HG02938 (cell line): ENCODE measurements at regions not wholly inside any gene's neighbourhood (a gene's known extent, or its start where the extent isn't known, plus 50 kb on each side); places are given as distances from the start of the nearest gene placed in this dataset.
A peak's percentile ranks its signal among the peaks of the same experiment; 100 is the strongest.
"Not testable (repeated sequence)": the region's sequence is repeated elsewhere in the genome, so short reads cannot be mapped to it uniquely, and the experiment has no call there.

Source experiments
- ATAC-seq: cut with Tn5 transposase; IDR thresholded peaks from one replicate; pipeline ENCODE4 v1.9.1; 2021; ENCODE audit warnings: mild to moderate bottlenecking, moderate library complexity; ENCODE audit not compliant: unreplicated experiment

DNA sequence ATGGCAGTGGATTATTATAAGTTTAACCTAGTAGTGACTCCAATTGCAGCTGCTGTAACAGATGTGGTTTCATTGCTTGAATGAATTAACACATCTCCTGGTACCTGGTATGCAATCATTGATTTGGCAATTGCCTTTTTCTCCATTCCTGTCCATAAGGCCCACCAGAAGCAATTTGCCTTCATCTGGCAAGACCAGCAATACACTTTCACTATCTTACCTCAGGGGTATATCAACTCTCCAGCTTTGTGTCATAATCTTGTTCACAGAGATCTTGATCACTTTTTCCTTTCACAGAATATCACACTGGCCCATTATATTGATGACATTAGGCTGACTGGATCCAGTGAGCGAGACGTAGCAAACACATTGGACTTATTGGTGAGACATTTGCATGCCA, 128.7 kb upstream of the ZC3H12C start:
- no peak for ATAC-seq

DNA sequence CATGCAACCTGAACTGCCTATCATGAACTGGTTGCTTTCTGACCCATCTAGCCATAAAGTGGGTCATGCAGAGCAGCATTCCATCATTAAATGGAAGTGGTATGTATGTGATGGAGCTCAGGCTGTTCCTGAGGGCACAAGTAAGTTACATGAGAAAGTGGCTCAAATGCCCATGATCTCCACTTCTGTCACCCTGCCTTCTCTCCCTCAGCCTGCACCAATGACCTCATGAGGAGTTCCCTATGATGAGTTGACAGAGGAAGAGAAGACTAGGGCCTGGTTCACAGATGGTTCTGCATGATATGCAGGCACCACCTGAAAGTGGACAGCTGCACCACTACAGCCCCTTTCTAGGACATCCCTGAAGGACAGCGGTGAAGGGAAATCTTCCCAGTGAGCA, 127.7 kb upstream of the ZC3H12C start:
- ATAC-seq: not testable (repeated sequence)

DNA sequence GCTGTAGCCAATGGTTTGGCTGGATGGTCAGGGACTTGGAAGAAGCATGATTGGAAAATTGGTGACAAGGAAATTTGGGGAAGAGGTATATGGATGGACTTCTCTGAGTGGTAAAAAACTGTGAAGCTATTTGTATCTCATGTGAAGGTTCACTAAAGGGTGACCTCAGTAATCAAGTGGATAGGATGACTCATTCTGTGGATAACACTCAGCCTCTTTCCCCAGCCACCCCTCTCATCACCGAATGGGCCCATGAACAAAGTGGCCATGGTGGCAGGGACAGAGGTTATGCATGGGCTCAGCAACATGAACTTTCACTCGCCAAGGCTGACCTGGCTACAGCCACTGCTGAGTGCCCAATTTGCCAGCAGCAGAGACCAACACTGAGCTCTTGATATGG, 127.3 kb upstream of the ZC3H12C start:
- ATAC-seq: not testable (repeated sequence)

DNA sequence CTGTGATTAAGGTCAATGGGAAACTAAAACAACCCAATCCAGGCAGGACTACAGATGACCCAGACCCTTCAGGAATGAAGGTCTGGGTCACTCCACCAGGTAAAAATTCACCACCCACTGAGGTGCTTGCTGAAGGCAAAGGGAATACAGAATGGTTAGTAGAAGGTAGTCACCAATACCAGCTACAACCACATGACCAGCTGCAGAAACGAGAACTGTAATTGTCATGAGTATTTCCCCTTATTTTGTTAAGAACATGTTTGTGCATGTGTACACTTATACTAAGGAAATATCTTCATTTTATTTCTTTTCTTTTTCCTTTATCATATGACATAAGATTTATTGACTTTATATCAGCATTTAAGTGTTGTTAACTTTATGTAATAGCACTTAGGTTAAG, 126.1 kb upstream of the ZC3H12C start:
- ATAC-seq: not testable (repeated sequence)

DNA sequence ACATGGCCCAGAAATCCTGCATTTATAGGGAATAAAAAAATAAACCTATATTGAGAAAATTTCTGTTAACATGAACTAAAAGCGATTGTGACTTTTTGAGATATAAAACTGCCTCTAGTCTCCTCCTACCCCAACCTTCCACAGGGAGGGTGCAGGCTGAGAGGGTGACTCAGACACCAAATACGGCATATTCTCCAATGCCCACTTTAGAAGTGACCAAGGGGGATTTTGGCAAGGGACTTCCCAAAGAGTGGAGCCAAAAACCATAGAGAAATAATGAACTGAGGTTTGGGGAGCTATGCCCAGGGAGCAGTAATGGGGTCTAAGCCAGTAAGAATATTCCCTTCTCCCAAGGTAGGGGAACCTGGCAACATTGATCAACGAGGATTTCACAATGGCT, 124.9 kb upstream of the ZC3H12C start:
- no peak for ATAC-seq

DNA sequence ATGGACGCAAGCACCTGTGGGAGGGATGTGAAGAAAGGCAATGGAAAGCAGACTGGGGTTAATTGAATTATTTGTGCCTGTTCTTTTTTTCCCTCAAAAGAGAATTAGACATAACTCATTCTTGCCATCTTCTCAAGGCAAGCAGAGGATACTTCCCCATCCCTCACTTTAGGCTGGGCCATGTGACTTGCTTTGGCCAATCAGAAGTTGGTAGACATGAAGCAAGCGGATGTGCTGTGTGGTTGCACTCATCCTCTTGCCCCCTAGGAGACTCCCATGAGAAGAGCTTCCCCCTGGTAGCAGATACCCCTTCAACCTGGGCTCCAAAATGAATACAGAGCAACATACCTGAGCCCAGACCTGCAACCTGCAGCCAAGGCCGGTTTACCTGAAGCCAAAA, 124.4 kb upstream of the ZC3H12C start:
- ATAC-seq: no peak

DNA sequence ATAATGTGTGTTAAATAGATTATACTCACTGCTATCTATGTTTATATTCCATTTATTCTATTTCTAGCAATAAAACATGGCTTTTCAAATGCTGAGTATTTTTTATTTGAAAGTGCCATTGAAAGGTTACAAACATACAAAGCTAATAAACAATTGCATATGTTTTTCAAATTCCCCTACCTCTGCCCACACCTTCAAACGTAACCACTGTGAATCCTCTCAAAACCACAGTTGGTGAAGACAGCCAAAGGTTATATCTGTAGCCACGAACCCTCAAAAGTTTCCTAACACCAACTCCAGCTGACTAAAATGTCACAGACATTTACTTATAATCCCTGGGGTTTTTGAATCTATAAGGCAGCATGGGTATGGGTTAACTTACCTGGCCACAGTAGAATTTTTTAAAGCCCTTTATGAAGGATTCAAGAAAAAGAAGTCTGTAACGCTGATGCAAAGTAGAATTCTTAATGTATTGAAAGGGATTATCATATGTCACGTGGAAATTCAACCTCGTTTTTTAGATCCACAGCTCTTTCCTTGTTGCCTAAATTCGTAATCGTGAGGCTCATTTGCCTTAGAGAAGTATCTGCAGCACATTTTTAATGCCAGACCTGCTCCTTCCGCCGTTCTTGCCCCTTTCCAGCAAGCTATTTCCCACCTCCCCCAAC, 122.5 kb upstream of the ZC3H12C start:
- ATAC-seq: peak; percentile 53

DNA sequence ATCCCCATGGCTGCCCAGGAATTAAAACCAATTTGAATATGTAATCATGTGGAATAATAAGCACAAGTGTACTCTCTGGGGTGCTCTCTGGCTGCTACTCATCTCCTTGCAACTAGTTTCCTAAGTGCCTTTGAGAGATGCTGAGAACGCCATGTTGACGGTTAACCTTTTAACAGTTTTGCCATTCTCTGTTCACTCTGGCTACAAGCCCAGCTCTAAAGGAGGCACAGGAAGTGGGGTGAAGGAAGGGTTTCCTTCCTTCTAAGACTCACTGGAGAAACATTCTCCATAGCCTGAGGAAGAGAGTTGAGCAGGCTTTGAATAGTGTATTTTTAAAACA, 122.0 kb upstream of the ZC3H12C start:
- ATAC-seq: no peak

DNA sequence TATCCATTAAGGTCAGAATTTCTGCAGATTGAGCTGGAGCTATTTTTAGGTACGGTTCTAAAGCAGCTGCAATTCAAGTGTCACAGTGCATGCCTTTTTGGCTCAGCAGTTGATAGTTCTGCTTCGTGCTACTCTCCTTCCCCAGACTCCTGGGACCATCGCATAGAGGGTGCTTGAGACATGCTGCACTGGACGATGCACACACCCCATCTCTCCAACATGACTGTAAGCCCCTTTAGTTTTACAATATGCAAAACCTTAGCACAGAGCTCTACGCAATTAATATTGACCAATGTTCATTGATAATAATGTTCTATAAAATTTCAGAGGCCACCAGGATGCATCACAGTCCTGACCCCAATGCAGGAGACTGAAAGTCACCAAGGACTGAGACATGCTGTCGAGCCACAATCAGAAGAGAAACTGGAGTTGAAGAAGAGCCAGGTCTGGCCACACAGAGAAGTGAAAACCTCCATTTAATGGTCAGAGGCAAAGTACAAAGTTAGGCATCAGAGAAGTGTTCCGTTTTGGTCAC, 120.9 kb upstream of the ZC3H12C start:
- ATAC-seq: peak; percentile 90

DNA sequence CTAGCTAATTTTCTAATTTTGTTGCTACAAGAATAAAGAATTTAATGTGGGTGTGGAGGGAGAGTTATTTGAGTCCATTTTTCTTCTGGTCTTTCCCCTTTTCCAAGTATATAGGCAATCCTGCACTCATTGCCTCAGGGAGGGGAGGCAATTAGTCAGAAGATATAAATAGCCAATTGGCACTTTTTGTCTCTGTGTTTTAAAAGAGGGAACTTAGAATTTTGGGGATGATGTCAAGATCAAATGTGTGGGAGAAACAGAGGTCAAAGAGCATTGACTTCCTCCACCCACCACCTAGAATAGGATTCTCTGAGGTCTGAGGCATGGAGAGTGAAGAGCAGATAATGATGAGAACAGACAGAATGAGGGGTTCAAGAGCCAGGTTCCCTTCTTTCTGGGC, 120.3 kb upstream of the ZC3H12C start:
- ATAC-seq: no peak

DNA sequence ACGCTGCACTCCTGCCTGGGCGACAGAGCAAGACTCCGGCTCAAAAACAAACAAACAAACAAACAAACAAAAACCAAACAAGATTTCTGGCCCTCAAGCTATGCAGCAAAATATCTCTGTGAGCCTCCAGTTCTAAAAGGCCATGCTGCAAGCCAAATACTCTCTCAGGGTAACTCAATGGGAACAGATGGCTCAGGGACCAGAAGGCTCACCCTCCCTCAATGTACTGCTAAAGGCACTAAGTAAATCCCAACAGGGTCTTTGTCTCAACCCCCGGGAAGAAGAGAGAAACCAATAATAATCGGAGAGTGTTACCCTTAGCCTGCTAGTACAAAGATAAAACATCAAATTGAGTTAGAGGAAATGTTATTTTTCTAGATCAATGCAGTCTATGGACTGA, 119.7 kb upstream of the ZC3H12C start:
- ATAC-seq: no peak

DNA sequence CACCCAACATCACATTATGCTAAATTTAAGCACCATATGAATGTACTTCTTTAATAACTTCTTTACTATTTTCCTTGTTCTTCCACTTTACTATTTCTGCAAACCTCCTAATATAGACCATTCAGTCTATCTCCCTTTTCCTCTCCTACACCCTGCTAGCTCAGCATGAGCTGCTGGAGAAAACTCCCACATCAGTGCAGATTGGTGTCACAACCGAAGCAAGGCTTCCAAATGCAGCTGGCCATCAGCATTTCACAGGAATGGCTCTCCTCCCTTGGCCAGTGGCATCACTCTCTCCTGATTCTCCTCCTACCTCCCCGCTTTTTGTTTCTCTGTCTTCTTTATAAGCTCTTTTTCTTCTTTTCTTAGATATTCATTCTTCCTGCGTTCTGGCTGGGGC, 118.7 kb upstream of the ZC3H12C start:
- no peak for ATAC-seq

DNA sequence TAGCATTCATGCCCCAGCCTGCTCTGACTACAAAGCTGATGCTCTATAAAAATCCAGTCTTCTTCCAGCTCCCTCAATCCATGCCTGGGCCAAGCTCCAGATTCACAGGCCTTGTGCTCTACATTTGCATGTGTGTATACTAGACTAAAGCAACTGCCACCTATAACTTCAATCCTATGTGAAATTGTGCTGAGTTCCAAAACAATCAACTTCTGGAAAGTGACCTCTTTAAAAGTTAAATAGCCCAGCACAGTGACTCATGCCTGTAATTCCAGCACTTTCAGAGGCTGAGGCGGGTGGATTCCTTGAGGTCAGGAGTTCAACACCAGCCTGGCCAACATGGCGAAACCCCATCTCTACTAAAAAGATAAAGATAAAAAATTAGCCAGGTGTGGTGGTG, 114.3 kb upstream of the ZC3H12C start:
- ATAC-seq: no peak

DNA sequence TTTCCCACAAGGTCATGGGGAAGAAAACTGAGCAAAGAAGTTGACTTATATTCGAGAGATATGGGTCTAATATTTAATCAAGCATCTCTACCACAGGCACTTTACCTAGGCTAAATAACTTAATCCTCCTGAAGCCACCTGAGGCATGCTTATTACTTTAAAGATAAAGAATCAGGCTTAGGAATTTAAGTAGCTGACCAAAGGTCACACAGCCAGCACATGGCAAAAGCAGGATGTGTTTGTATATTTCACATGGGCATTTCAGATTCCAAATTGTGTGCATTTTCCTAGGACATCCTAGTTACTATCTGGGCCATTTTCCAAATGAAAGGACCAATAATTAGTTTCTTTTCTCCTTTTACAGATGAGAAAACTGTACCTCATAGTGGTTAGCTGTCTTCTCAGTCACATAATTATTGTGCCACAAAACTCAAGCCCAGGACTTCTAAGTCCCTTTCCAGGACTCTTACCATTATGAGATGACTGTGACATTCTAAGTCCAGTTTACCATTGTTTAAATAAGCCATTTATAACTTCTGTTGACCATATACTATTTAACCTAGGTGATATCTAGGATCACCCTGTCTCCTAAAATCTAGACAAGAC, 112.1 kb upstream of the ZC3H12C start:
- no peak for ATAC-seq

DNA sequence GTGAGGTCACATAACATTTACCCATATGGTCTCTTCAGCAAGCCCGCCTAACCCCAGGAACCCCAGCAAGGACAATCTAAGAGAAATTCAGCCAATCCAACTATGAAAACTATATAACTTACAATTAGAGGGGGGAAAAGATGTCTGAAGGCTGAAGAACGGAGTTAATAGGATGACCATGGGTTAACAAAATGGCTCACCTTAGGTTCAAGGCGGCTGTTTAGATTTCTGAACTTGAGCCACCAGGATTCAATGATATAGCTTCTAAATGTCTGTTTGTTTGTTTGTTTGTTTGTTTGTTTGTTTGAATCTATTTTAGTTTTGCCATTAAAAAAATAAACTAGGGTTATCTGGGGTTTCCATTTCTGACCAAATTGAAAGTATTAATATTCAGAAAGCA, 109.8 kb upstream of the ZC3H12C start:
- no peak for ATAC-seq

DNA sequence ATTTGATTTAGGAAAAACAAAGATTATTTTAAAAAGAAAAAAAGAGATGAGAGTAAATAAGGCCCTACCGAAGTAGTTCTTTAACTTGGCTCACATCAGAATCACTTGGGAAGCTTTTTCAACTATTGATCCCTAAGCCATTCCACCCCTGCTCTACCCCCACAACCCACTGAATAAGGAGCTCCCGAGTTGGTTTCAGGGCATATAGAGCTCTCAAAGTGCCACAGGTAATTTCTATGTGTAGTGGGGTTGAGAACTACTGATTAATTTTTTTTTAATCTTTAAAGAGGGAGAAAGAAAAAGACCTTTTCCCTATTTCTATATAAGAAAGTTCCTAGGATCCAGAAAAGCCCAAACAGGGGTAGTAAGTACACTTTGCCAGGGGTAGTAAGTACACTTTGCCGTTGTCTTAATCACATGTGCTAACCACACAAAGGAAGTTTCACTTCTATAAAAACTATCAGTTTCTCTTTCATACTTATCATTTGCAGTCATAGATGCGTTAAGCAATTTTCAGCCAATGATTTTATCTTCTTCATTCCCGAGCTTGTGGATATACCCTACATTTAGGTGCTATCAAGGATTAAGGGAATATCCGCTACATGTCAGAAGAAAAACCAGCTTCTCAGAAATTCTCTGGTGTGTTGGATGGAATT, 108.4 kb upstream of the ZC3H12C start:
- peak; percentile 99 for ATAC-seq

DNA sequence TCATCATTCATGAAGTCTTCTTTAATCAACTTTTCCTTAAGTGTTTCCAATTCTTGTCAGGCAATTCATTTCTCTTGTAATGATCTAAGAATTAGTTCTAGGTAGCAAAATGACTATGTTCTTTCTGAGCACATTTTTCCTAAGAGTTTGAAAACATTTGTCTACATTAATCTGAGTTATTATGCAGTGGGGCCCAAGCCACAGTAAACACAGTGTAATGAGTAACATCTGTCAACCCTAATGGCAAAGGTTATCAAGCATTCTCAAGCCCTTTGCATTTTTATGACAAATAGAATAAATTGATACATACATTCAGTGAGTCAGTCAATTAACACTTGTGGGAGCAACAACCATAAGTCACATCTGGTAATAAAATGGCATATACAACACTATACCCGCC, 106.7 kb upstream of the ZC3H12C start:
- ATAC-seq: no peak

DNA sequence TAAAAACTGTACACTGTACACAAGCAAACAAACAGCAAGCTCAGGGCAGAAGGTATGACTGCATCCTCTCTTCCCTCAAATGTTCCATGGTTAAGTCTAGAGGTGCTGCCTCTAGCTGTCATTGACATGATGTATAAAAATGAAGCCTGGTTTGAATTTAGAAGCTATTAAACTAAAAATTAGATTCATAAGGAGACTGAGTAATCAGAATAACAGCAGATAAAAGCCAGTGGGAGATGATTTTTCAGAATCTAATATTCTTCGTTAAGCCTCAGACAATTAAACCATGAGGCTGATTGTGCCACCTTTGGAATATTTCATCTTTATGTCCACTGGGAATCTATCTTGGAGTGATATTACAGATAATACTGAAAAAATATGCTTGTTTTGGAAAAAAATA, 101.4 kb upstream of the ZC3H12C start:
- ATAC-seq: no peak

DNA sequence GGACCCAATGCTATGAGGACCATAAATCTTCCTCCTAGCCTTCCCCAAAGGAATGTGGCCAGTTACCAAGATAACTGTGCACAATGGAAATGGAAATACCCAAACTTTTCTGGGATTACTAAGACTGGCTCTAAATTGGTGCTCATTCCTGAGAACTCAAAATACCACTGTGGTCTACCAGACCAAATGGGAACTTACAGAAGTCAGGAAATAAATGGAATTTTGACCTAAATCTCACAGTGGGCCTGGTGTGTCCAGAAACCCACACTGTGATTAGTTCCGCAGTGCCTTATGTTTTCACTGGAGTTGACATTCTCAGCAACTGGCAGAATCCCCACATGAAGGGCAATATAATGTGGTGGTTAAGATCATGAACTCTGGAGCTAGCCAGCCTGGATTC, 99.4 kb upstream of the ZC3H12C start:
- no peak for ATAC-seq

DNA sequence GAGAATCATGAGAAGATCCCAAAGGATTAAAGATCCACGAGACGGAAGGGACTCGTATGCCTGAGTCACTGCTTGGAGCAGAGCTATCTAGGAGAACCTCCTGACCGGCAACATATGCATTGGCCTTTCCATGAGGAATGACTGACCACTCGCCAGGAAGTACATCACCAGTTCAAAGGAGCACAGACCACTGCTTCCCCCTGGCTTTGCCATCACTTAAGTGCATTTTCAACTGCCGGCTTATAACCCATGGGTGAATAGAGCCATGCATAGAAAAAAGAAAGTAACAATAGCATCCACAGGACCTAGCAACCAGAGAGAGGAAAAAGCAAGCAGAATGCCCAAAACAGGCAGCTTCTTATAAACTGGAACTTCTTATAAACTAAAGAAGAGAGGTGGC, 98.3 kb upstream of the ZC3H12C start:
- ATAC-seq: no peak

DNA sequence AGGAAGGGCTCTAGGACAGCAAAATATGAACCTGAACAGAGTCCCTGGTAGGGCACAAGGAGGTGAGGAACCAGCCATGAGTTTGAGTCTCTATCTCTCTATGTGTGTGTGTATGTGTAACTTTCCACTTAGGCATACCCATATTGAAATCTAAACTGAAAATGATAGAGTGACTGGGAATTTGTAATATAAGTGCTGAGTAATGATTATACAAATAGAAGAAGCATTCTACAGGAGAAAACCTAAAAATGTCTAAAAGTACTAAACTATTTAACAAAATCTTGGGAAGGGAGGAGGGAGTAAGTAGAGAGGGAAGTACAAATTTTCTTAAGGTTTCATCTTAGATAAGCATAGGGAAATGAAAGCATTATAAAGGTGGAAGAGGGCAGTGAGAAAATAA, 97.1 kb upstream of the ZC3H12C start:
- ATAC-seq: no peak

DNA sequence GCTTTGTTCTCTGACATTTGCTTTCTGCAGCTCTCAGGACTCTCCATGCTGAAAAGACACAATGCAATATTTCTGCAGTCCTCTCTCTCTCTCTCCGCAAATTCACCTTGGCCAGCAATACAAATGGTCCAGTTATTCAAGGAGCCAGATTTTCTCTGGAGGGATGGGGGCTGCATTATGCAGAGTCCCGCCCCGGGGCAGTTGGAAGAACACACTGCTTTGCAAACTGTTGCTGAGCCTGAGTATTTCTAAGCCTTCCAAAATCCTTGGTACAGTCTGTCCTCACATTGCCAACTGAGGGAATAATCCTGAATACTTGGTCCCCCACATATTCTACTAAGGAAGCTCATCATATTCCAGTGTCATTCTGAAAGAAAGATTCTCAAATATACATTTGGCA, 94.3 kb upstream of the ZC3H12C start:
- no peak for ATAC-seq
